Psoas muscle (tissue), 7 donors: ENCODE measurements at regions not wholly inside any gene's neighbourhood (a gene's known extent, or its start where the extent isn't known, plus 50 kb on each side); places are given as distances from the start of the nearest gene placed in this dataset.

Source experiments
- ATAC-seq, 4 donors: fragments of 200-7000 bp; cut with Tn5 transposase; one replicate each; pipeline ENCODE4 v1.9.1; 2020; ENCODE audit warnings: moderate library complexity in 3 of 4, mild to moderate bottlenecking in 2 of 4
- DNase-seq, 2 donors: peaks; one replicate each; pipeline ENCODE4 v3.0.0-alpha.2; 2020
- H3K27ac ChIP-seq: fragments of 200-600 bp; one replicate; pipeline ENCODE4 v1.8.0; 2022
- H3K27me3 ChIP-seq, 3 donors: fragments of 200-600 bp in 1 of 3; one replicate each; pipeline versions ENCODE4 v1.6.1 to v1.8.0; 2013 to 2022; ENCODE audit warnings: low read length in 2 of 3, mild to moderate bottlenecking in 2 of 3, moderate library complexity in 1 of 3; ENCODE audit not compliant: insufficient read depth in 3 of 3
- H3K36me3 ChIP-seq, 2 donors: fragments of 200-600 bp in 1 of 2; one replicate each; pipeline versions ENCODE4 v1.6.1 to v1.8.0; 2013 to 2022; ENCODE audit warnings: low read depth in 1 of 2, mild to moderate bottlenecking in 1 of 2, moderate library complexity in 1 of 2; ENCODE audit not compliant: insufficient read depth in 1 of 2
- H3K4me1 ChIP-seq: fragments of 200-600 bp; one replicate; pipeline ENCODE4 v1.8.0; 2022
- H3K4me3 ChIP-seq: fragments of 200-600 bp; one replicate; pipeline ENCODE4 v1.8.0; 2022; ENCODE audit warnings: mild to moderate bottlenecking
- H3K9me3 ChIP-seq: fragments of 200-600 bp; one replicate; pipeline ENCODE4 v1.8.0; 2022
- WGBS, 3 donors: extraction: QIAGEN DNeasy Blood & Tissue Kit; methylation state at CpG; one replicate each; pipeline versions ENCODE4 v1.1.6 to v1.1.7; 2013; 5-methylcytosine and 5-hydroxymethylcytosine counted together
- intact Hi-C, 2 donors: fragments of 100-400 bp; cut with DNase I; formaldehyde crosslinking; loops; one replicate each; pipeline versions ENCODE4 v1.11.0 to v1.14.2; 2022
- TF ChIP-seq, protein P1 (sequence below): fragments of 200-600 bp; IDR thresholded peaks from one replicate; pipeline ENCODE4 v1.8.0; 2022; ENCODE audit warnings: antibody characterized with exemption
- donor health status: healthy with polysubstance abuse.
- donor health status: DM: no; HTN: no; CAD: no; lungs with moderate emphysema.
- donor health status: Bipolar disorder and iron deficiency.
- donor health status: healthy.
- donor health status: DM: yes; HTN: yes; CAD: no.
- donor health status: DM: no; HTN: no; CAD: no.
- donor health status: DM: yes; HTN: yes; CAD: no.

GRCh38 chr2:8212239-8212638 lies 469.6 kb upstream of the ID2 start:
- ATAC-seq, result no peak
- TF ChIP-seq, protein P1, sequence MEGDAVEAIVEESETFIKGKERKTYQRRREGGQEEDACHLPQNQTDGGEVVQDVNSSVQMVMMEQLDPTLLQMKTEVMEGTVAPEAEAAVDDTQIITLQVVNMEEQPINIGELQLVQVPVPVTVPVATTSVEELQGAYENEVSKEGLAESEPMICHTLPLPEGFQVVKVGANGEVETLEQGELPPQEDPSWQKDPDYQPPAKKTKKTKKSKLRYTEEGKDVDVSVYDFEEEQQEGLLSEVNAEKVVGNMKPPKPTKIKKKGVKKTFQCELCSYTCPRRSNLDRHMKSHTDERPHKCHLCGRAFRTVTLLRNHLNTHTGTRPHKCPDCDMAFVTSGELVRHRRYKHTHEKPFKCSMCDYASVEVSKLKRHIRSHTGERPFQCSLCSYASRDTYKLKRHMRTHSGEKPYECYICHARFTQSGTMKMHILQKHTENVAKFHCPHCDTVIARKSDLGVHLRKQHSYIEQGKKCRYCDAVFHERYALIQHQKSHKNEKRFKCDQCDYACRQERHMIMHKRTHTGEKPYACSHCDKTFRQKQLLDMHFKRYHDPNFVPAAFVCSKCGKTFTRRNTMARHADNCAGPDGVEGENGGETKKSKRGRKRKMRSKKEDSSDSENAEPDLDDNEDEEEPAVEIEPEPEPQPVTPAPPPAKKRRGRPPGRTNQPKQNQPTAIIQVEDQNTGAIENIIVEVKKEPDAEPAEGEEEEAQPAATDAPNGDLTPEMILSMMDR, result no peak
- 80 to 84% (median 83%) methylated on average over 3 of the region's 3 CpGs for WGBS, 3 donors
- DNase-seq, result no peak
- Histone ChIP-seq H3K27me3 (no peaks in the 10 kb centered on the region), H3K27ac (no peak overlapping the region), H3K9me3 (peaks cover 19% of the 10 kb centered on the region), H3K4me1 (no peaks in the 10 kb centered on the region), H3K36me3 (no peaks in the 10 kb centered on the region), H3K4me3 (no peak overlapping the region)
- intact Hi-C loops, result loop anchor here in 1 of 2 donors (10.0 kb wide), 1 partner anchor 473 kb away; the partner anchor contains the start of gene ID2

DNA sequence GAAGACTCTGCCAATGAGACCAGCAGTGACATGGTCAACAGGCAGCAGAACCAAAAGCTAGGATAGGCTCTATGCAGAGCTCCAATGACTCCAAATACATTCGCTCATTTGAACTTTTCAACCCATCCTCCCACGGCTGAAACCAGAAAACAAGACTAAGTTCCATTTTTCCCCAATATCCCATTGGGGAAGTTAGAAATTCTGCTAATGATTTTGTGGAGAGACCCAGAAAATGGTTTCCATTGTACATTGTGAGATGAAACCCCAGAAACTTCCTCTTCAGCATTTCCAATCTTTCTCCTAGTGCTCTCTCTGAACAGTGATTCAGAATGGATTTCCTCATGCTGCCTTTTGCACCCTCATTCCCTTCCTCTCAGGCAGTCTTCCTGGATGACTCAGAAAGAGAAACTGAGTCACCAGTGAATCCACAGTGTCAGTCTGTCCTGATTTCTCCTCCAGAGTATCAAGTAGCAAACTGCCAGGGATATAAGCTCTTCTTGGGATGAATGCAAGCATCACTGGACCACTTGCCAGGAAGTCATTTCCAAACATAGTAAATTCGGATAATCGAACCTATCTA lies 467.7 kb upstream of the ID2 start:
- H3K4me3 ChIP-seq, result no peak overlapping the region
- no peaks in the 10 kb centered on the region for H3K27me3 ChIP-seq
- TF ChIP-seq, protein P1, result no peak
- H3K4me1 ChIP-seq, result peaks cover under 1% of the 10 kb centered on the region
- ATAC-seq (no peak), DNase-seq (no peak)
- no peak overlapping the region for H3K27ac ChIP-seq
- H3K9me3 ChIP-seq, result peaks cover 7% of the 10 kb centered on the region
- no peaks in the 10 kb centered on the region for H3K36me3 ChIP-seq
- intact Hi-C loops, result loop anchor here in 1 of 2 donors (10.0 kb wide), 1 partner anchor 471 kb away; the partner anchor contains the start of gene ID2
- 91 to 93% (median 92%) methylated on average over 4 of the region's 4 CpGs for WGBS, 3 donors

- TF ChIP-seq, protein P1, result no peak
- ATAC-seq, result no peak
- Histone ChIP-seq H3K4me1 (peaks cover 10% of the 10 kb centered on the region), H3K36me3 (no peaks in the 10 kb centered on the region), H3K27me3 (no peaks in the 10 kb centered on the region), H3K27ac (no peak overlapping the region), H3K4me3 (no peak overlapping the region), H3K9me3 (no peaks in the 10 kb centered on the region)
- DNase-seq, result no peak
- intact Hi-C loops, result loop anchor here in 1 of 2 donors (10.0 kb wide), 1 partner anchor 469 kb away; the partner anchor contains the start of gene ID2
- 92 to 97% (median 96%) methylated on average over 5 of the region's 5 CpGs for WGBS, 3 donors
Measured at GRCh38 chr2:8215159-8215863, 466.5 kb upstream of the ID2 start.

DNA sequence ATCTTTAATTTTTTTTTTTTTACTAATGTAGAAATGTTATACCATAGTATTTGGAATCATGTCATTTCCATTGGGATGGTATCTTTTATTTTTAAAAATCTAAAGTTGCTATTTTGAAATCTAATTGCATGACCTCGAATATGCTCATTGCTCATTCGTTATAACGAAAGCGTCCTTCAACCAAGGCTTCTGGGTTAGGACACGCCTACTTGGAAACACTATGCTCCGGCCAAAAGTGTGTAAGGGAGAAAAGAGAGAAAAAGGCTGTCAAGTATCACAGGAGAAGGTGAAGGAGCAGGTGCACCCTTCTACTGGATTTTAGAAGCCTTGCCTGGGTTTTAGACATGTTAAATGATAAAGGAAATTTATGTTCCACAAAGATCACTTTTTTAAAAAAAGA lies 465.9 kb upstream of the ID2 start:
- ATAC-seq, result no peak

More for the DNA sequence above, 465.9 kb upstream of the ID2 start:
- H3K4me1 ChIP-seq, result peaks cover 14% of the 10 kb centered on the region
- no peak for DNase-seq
- no peaks in the 10 kb centered on the region for H3K27me3 ChIP-seq
- TF ChIP-seq, protein P1, result no peak
- H3K36me3 ChIP-seq, result no peaks in the 10 kb centered on the region
- H3K9me3 ChIP-seq, result no peaks in the 10 kb centered on the region
- intact Hi-C loops, result loop anchor here in 1 of 2 donors (10.0 kb wide), 1 partner anchor 469 kb away; the partner anchor contains the start of gene ID2
- no peak overlapping the region for H3K4me3 ChIP-seq
- no peak overlapping the region for H3K27ac ChIP-seq
- 70 to 82% (median 75%) methylated on average over 6 of the region's 6 CpGs for WGBS, 3 donors
